Effector CD8-positive, alpha-beta T cell (primary cell): ENCODE measurements at regions not wholly inside any gene's neighbourhood (a gene's known extent, or its start where the extent isn't known, plus 50 kb on each side); places are given as distances from the start of the nearest gene placed in this dataset.
"Not testable (repeated sequence)": the region's sequence is repeated elsewhere in the genome, so short reads cannot be mapped to it uniquely, and the experiment has no call there.

Experiments used
- DNase-seq: peaks from one replicate; lab custom pipeline; 2025; lab: John Stamatoyannopoulos, UW

- DNase-seq, result not testable (repeated sequence)
Observed at GRCh38 chrY:12448561-12448960, 252.5 kb upstream of the USP9Y start.

GRCh38 chrY:12453318-12453717, 247.7 kb upstream of the USP9Y start:
- DNase-seq, result not testable (repeated sequence)

GRCh38 chrY:12459965-12460364, 241.1 kb upstream of the USP9Y start:
- no peak for DNase-seq

GRCh38 chrY:12464155-12464554, 236.9 kb upstream of the USP9Y start:
- DNase-seq, result no peak

GRCh38 chrY:12465706-12466105, 235.3 kb upstream of the USP9Y start:
- DNase-seq, result no peak

GRCh38 chrY:12469081-12469480, 231.9 kb upstream of the USP9Y start:
- DNase-seq, result no peak

- DNase-seq, result no peak
Observed at GRCh38 chrY:12474472-12474871, 226.6 kb upstream of the USP9Y start.

- DNase-seq, result peak; percentile 0
Observed at GRCh38 chrY:12479382-12479781, 221.6 kb upstream of the USP9Y start.

GRCh38 chrY:12483394-12483793, 217.6 kb upstream of the USP9Y start:
- no peak for DNase-seq

- no peak for DNase-seq
Observed at GRCh38 chrY:12490558-12491209, 210.3 kb upstream of the USP9Y start.

- no peak for DNase-seq
Observed at GRCh38 chrY:12492218-12492617, 208.8 kb upstream of the USP9Y start.

GRCh38 chrY:12496007-12496406, 205.0 kb upstream of the USP9Y start:
- no peak for DNase-seq

GRCh38 chrY:12500096-12500495, 200.9 kb upstream of the USP9Y start:
- no peak for DNase-seq

- DNase-seq, result not testable (repeated sequence)
Observed at GRCh38 chrY:12504028-12504427, 197.0 kb upstream of the USP9Y start.

- no peak for DNase-seq
Observed at GRCh38 chrY:12517338-12517737, 183.7 kb upstream of the USP9Y start.

- no peak for DNase-seq
Observed at GRCh38 chrY:12525206-12525605, 175.8 kb upstream of the USP9Y start.

- DNase-seq, result no peak
Observed at GRCh38 chrY:12526362-12527063, 174.5 kb upstream of the USP9Y start.

GRCh38 chrY:12537226-12537854, 163.7 kb upstream of the USP9Y start:
- DNase-seq, result no peak

GRCh38 chrY:12546746-12547420, 154.1 kb upstream of the USP9Y start:
- no peak for DNase-seq

GRCh38 chrY:12552471-12553283, 148.4 kb upstream of the USP9Y start:
- no peak for DNase-seq

- DNase-seq, result no peak
Observed at GRCh38 chrY:12553909-12554308, 147.1 kb upstream of the USP9Y start.

GRCh38 chrY:12555005-12555404, 146.0 kb upstream of the USP9Y start:
- no peak for DNase-seq
